Choroid plexus epithelial cell (primary cell): ENCODE measurements at regions not wholly inside any gene's neighbourhood (a gene's known extent, or its start where the extent isn't known, plus 50 kb on each side); places are given as distances from the start of the nearest gene placed in this dataset.

Experiments used
- DNase-seq: peaks from one replicate; pipeline ENCODE4 v3.0.0-alpha.2; 2010; ENCODE audit warnings: low read depth
- H3K4me3 ChIP-seq: 2 replicates; pipeline ENCODE4 v1.5.1; 2011; ENCODE audit warnings: low read depth, mild to moderate bottlenecking, control low read depth, low read length, moderate library complexity
- CTCF ChIP-seq: conservative IDR thresholded peaks from 2 replicates; pipeline ENCODE4 v1.5.1; 2011; ENCODE audit warnings: low read depth, mild to moderate bottlenecking, control low read depth, inconsistent platforms, low read length, moderate library complexity

- peak; percentile 25 for DNase-seq
- H3K4me3 ChIP-seq: no peak overlapping the region
- TF ChIP-seq CTCF: no peak
These were observed 57.3 kb upstream of the TAF11L2 start for GRCh38 chr5:17440766-17441165.

- DNase-seq: peak; percentile 92
- H3K4me3 ChIP-seq: no peak overlapping the region
- TF ChIP-seq CTCF: no peak
These were observed 56.7 kb upstream of the TAF11L2 start for GRCh38 chr5:17441351-17441750.

- no peak for TF ChIP-seq CTCF
These were observed 54.5 kb upstream of the TAF11L2 start for GRCh38 chr5:17443333-17444130.

GRCh38 chr5:17444496-17444895 lies 53.5 kb upstream of the TAF11L2 start:
- no peak overlapping the region for H3K4me3 ChIP-seq
- no peak for TF ChIP-seq CTCF
- peak; percentile 17 for DNase-seq

More at GRCh38 chr5:17443333-17444130, 54.5 kb upstream of the TAF11L2 start:
- no peak overlapping the region for H3K4me3 ChIP-seq
- peak; percentile 18 for DNase-seq

- TF ChIP-seq CTCF: no peak
- no peak overlapping the region for H3K4me3 ChIP-seq
- no peak for DNase-seq
These were observed 52.8 kb upstream of the TAF11L2 start for GRCh38 chr5:17445185-17445584.
